ENCODE measurements at regions not wholly inside any gene's neighbourhood (a gene's known extent, or its start where the extent isn't known, plus 50 kb on each side); places are given as distances from the start of the nearest gene placed in this dataset.

GRCh38 chr6:4478098-4478497, 298.1 kb upstream of the CDYL start:
- TF ChIP-seq CTCF (IDR thresholded peaks at IDR 0.05): no peak
- no peak for TF ChIP-seq EP300 (IDR thresholded peaks at IDR 0.05)
- TF ChIP-seq POLR2A (IDR thresholded peaks at IDR 0.05): no peak

Data from sigmoid colon (tissue), 4 donors.